ENCODE measurements at regions not wholly inside any gene's neighbourhood (a gene's known extent, or its start where the extent isn't known, plus 50 kb on each side); places are given as distances from the start of the nearest gene placed in this dataset.
A peak's percentile ranks its signal among the peaks of the same experiment; 100 is the strongest.

DNA sequence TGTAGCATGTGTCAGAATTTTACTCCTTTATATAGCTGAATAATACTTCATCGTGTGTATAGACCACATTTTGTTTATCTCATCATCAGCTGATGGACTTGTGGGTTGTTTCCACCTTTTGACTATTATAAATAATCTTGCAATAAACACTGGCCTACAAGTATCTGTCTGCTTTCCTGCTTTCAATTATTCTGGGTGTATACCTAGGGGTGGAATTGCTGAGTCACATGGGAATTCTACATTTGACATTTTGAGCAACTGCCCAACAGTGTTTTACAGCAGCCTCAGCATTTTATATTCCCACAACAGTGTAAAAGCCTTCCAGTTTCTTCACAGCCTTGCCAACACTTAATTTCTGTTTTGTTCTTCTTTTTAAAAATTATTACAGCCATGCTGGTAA is 200.3 kb upstream of the PRSS1 start:
- no peak for DNase-seq (ENCODE audit: insufficient read length, low spot score)
- TF ChIP-seq POU2F2 (IDR thresholded peaks at IDR 0.05; ENCODE audit: low read depth, low read length) (no peak), POLR2AphosphoS5 (IDR thresholded peaks at IDR 0.05; ENCODE audit: low read depth, low read length) (no peak), SPI1 (IDR thresholded peaks at IDR 0.05; ENCODE audit: low read depth, low read length) (no peak), POLR2A (IDR thresholded peaks at IDR 0.05; ENCODE audit: low read depth, low read length) (no peak), TAF1 (IDR thresholded peaks at IDR 0.05; ENCODE audit: low read depth, low read length) (no peak), PAX5 (IDR thresholded peaks at IDR 0.05; ENCODE audit: insufficient read depth, low read length, severe bottlenecking) (no peak)
- FAIRE-seq = no peak

DNA sequence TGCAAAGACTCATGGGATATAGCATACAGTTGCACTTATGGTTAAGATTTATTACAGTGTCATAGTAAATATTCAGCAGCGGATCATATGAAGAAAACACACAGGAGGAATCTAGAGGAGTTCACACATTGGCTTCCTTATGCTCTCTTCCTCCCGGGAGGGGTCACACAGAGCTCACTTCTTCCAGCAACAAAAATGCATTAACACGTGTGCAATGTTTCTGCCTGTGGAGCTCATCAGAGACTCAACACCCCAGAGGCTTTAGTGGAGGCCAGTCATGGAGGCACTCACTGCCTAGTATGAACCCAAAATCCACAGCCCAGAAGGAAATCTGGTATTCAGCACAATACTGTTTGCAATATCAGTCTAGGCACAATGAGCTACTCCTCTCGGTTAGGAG is 202.8 kb upstream of the PRSS1 start:
- TF ChIP-seq SPI1 (IDR thresholded peaks at IDR 0.05; ENCODE audit: low read depth, low read length) (no peak), POLR2AphosphoS5 (IDR thresholded peaks at IDR 0.05; ENCODE audit: low read depth, low read length) (no peak), TAF1 (IDR thresholded peaks at IDR 0.05; ENCODE audit: low read depth, low read length) (no peak), POU2F2 (IDR thresholded peaks at IDR 0.05; ENCODE audit: low read depth, low read length) (no peak), PAX5 (IDR thresholded peaks at IDR 0.05; ENCODE audit: insufficient read depth, low read length, severe bottlenecking) (no peak), POLR2A (IDR thresholded peaks at IDR 0.05; ENCODE audit: low read depth, low read length) (no peak)
- no peak for FAIRE-seq
- DNase-seq (ENCODE audit: insufficient read length, low spot score) = no peak

DNA sequence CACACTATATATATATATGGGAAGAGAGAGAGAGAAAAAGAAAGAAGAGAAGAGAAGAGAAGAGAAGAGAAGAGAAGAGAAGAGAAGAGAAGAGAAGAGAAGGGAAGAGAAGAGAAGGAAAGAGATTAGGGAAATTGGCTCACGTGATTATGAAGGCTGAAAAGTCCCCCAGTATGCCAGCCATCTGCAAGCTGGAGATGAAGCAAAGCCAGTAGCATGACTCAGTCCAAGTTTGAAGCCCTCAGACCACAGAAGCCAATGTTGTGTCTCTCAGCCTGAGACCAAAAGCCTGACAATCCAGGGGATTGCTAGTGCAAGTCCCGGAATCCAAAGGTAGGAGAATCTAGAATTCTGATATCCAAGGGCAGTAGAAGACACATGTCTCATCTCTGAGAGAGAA is 206.3 kb upstream of the PRSS1 start:
- no peak for FAIRE-seq
- TF ChIP-seq SPI1 (IDR thresholded peaks at IDR 0.05; ENCODE audit: low read depth, low read length) (no peak), PAX5 (IDR thresholded peaks at IDR 0.05; ENCODE audit: insufficient read depth, low read length, severe bottlenecking) (no peak), POU2F2 (IDR thresholded peaks at IDR 0.05; ENCODE audit: low read depth, low read length) (no peak), TAF1 (IDR thresholded peaks at IDR 0.05; ENCODE audit: low read depth, low read length) (no peak), POLR2A (IDR thresholded peaks at IDR 0.05; ENCODE audit: low read depth, low read length) (no peak), POLR2AphosphoS5 (IDR thresholded peaks at IDR 0.05; ENCODE audit: low read depth, low read length) (no peak)
- no peak for DNase-seq (ENCODE audit: insufficient read length, low spot score)

DNA sequence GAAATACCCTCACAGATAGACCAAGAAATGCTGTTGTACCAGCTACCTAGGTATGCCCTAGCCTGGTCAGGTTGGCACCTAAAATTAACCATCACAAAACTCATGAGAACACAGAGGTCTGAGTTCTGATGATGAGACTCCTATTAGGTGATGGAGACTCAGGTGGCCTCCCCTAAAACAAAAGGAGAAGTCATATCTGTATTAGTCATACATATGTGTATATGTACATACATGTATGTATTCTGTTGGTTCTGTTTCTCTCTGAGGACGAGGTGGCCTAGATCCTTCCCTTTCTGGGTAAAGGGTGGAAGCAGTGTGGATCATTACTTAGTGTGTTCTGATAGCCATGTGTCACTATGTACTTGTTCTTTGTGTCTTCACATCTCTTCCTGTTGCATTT is 207.2 kb upstream of the PRSS1 start:
- DNase-seq (ENCODE audit: insufficient read length, low spot score) (no peak), FAIRE-seq (no peak)
- TF ChIP-seq PAX5 (IDR thresholded peaks at IDR 0.05; ENCODE audit: insufficient read depth, low read length, severe bottlenecking) (no peak), TAF1 (IDR thresholded peaks at IDR 0.05; ENCODE audit: low read depth, low read length) (no peak), SPI1 (IDR thresholded peaks at IDR 0.05; ENCODE audit: low read depth, low read length) (no peak), POLR2A (IDR thresholded peaks at IDR 0.05; ENCODE audit: low read depth, low read length) (no peak), POLR2AphosphoS5 (IDR thresholded peaks at IDR 0.05; ENCODE audit: low read depth, low read length) (no peak), POU2F2 (IDR thresholded peaks at IDR 0.05; ENCODE audit: low read depth, low read length) (no peak)

DNA sequence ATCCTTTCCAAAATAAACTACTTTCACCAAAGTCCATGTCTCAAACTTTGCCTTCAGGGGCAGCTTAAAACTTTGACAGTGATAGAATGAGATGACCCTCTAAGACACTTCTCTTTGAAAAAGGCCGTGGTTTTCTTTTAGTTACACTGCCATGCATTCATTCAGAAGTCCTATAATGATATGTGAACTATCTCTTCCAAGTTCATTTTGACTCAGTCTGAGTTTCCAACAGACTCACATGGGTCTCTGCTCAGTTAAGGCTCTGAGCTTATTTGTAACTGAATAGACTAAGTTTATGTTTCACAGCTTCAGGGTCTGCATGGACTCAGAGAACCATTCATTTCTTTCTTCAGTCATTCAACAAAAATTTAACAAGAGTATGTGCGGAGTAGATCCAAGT is 208.9 kb upstream of the PRSS1 start:
- FAIRE-seq (no peak), DNase-seq (ENCODE audit: insufficient read length, low spot score) (no peak)
- TF ChIP-seq PAX5 (IDR thresholded peaks at IDR 0.05; ENCODE audit: insufficient read depth, low read length, severe bottlenecking) (no peak), POLR2AphosphoS5 (IDR thresholded peaks at IDR 0.05; ENCODE audit: low read depth, low read length) (no peak), TAF1 (IDR thresholded peaks at IDR 0.05; ENCODE audit: low read depth, low read length) (no peak), POLR2A (IDR thresholded peaks at IDR 0.05; ENCODE audit: low read depth, low read length) (no peak), SPI1 (IDR thresholded peaks at IDR 0.05; ENCODE audit: low read depth, low read length) (no peak), POU2F2 (IDR thresholded peaks at IDR 0.05; ENCODE audit: low read depth, low read length) (no peak)

DNA sequence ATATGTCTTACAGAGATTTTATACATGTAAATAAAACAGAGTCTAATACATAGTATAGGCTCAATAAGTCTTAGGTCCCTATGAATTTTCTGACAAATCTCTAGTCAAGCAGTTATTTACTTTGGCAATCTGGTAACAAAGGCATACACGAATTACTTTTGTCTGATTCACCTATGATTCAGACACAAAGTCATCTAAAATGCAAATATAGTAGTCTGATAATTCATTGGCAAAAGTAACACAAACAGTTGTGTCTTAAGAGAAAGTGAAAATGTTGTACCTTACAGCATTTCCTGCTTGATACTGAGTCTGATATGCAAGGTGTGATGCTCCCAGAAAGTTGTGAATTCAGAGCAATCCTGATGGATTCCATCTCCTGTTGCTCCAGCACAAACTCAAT is 209.4 kb upstream of the PRSS1 start:
- TF ChIP-seq POLR2A (IDR thresholded peaks at IDR 0.05; ENCODE audit: low read depth, low read length) (no peak), SPI1 (IDR thresholded peaks at IDR 0.05; ENCODE audit: low read depth, low read length) (no peak), TAF1 (IDR thresholded peaks at IDR 0.05; ENCODE audit: low read depth, low read length) (no peak)
- FAIRE-seq (no peak), DNase-seq (ENCODE audit: insufficient read length, low spot score) (no peak)

DNA sequence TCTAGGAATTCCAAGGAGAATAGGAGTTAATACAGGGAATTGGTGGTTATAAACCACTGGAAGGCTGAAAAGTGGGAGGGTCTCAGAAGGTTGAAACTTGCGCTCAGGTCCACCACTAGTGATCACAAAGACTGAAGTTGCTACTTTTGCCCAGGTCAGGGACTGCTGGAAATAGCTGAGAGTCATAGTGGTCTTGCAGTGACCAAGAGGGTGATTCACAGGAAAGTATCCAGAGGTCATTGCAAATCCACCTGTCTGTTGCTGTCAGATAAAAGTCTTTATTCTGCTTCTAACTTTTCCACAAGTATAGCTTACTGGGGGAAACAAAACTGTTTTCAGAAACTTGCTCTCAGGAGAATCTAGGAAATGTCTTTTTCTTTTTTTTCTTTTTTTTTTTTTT is 211.5 kb upstream of the PRSS1 start:
- DNase-seq (ENCODE audit: insufficient read length, low spot score) = no peak
- no peak for FAIRE-seq
- no peak for TF ChIP-seq POU2F2 (IDR thresholded peaks at IDR 0.05; ENCODE audit: low read depth, low read length)

DNA sequence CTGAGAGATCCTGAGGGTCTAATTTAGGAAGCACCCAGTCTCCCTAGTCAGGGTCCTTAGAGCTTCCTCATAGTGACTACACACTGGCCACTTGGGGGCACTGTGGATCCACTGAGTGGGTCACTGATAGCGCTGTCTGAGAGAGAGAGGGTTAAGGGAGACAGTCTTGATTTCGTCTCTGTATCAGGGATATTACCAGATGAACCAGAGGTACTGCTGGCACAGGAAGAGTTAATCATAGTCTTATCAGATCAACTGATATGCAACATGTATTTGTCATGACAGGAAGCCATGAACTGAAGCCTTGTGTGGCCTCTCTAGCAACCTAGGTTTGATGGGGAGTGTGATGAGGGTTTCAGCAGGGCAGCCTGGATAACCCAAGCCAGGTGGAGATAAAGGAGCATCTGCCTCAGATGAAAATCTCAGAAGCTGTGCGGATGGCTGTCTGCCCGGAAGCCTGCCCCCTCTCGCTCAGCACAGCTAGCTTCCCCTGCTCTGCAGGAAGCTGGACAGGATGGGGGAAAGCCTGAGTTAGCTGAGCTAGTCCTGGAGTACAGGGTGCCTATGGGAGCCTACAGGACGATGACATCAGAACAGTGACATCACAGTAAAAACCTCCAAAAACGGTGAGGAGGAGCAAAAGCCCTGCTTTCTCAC is 214.0 kb upstream of the PRSS1 start:
- no peak for TF ChIP-seq POLR2A (IDR thresholded peaks at IDR 0.05; ENCODE audit: low read depth, low read length)
- no peak for TF ChIP-seq TAF1 (IDR thresholded peaks at IDR 0.05; ENCODE audit: low read depth, low read length)
- no peak for TF ChIP-seq SPI1 (IDR thresholded peaks at IDR 0.05; ENCODE audit: low read depth, low read length)
- TF ChIP-seq POLR2AphosphoS5 (IDR thresholded peaks at IDR 0.05; ENCODE audit: low read depth, low read length) = no peak
- TF ChIP-seq POU2F2 (IDR thresholded peaks at IDR 0.05; ENCODE audit: low read depth, low read length) = no peak
- no peak for FAIRE-seq
- peak; percentile 25 for DNase-seq (ENCODE audit: insufficient read length, low spot score)

DNA sequence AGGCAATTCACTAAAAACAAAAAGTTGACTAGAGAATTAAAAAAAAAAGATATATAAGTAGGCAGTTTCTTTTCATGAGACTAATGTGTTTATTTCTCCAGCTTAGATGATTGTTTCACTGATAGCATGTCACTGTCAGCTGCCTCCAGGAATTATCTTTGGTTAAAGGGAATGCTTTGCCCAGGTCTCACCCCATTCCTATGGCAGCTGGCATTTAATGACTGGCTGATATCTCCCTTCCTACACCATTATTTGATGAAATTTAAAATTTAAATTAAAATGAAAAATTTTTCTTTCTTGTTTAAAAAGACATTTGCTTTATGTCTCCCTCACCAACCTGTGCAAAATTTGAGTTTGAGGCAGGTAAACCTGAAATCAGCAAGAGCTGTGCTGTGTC is 214.5 kb upstream of the PRSS1 start:
- FAIRE-seq = no peak
- DNase-seq (ENCODE audit: insufficient read length, low spot score) = no peak
- TF ChIP-seq POLR2A (IDR thresholded peaks at IDR 0.05; ENCODE audit: low read depth, low read length) = no peak

DNA sequence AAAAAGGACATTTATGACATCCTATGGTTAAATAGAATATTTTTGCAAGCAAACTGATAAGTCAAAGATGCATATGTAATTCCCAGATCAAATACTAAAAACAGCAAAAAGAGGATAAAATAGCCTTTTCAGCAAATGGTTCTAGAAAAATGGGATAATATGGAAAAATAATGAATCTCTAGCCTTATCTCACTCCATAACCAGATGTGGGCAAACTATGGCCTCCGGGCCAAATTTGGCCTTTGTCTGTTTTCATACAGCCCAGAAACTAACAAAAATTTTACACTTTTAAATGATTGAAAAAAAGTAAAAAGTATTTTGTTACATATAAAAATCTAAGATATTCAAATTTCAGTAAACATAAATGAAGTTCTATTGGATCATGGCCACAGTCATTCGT is 215.4 kb upstream of the PRSS1 start:
- TF ChIP-seq PAX5 (IDR thresholded peaks at IDR 0.05; ENCODE audit: insufficient read depth, low read length, severe bottlenecking) (no peak), POU2F2 (IDR thresholded peaks at IDR 0.05; ENCODE audit: low read depth, low read length) (no peak), POLR2AphosphoS5 (IDR thresholded peaks at IDR 0.05; ENCODE audit: low read depth, low read length) (no peak), POLR2A (IDR thresholded peaks at IDR 0.05; ENCODE audit: low read depth, low read length) (no peak), SPI1 (IDR thresholded peaks at IDR 0.05; ENCODE audit: low read depth, low read length) (no peak), TAF1 (IDR thresholded peaks at IDR 0.05; ENCODE audit: low read depth, low read length) (no peak)
- FAIRE-seq (no peak), DNase-seq (ENCODE audit: insufficient read length, low spot score) (no peak)

DNA sequence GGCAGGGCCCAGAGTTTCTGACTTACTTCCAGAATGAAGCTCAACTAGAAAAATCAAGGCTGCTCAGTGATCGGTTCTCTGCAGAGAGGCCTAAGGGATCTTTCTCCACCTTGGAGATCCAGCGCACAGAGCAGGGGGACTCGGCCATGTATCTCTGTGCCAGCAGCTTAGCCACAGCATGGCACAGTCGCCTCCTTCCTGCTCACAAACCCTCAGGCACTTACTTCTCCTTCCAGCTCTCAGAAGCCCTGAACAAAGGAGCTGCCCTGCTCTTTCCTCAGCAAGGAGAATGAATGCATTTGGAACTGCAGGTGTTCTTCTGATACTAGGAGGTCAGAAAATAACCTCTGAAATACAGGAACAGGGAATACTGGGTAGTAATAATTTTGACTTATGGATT is 219.7 kb upstream of the PRSS1 start:
- no peak for FAIRE-seq
- TF ChIP-seq SPI1 (IDR thresholded peaks at IDR 0.05; ENCODE audit: low read depth, low read length) (no peak), POLR2A (IDR thresholded peaks at IDR 0.05; ENCODE audit: low read depth, low read length) (no peak), TAF1 (IDR thresholded peaks at IDR 0.05; ENCODE audit: low read depth, low read length) (no peak), POU2F2 (IDR thresholded peaks at IDR 0.05; ENCODE audit: low read depth, low read length) (no peak), POLR2AphosphoS5 (IDR thresholded peaks at IDR 0.05; ENCODE audit: low read depth, low read length) (no peak), PAX5 (IDR thresholded peaks at IDR 0.05; ENCODE audit: insufficient read depth, low read length, severe bottlenecking) (no peak)
- DNase-seq (ENCODE audit: insufficient read length, low spot score) = no peak
